HepG2 (cell line): ENCODE measurements at regions not wholly inside any gene's neighbourhood (a gene's known extent, or its start where the extent isn't known, plus 50 kb on each side); places are given as distances from the start of the nearest gene placed in this dataset.

ENCODE experiments used
- ATAC-seq: fragments of 200-7000 bp; cut with Tn5 transposase; 3 replicates; pipeline ENCODE4 v1.9.1; 2020; ENCODE audit warnings: mild to moderate bottlenecking, moderate library complexity
- BruUV-seq: library from RNA; stranded (reverse); fragments of 400-500 nt; replicated peaks from 2 replicates; lab custom pipeline; 2021; lab: Mats Ljungman, UMichigan
- CTCF ChIA-PET: fragments of 300-600 bp; formaldehyde crosslinking; extraction: SDS; loops from one replicate; lab custom pipeline; 2021; ENCODE audit warnings: low total read pairs, inconsistent platforms, low intra/inter-chr PET ratio; lab: Yijun Ruan, JAX
- POLR2A ChIA-PET: fragments of 350-600 bp; sonication (Branson Sonifier 250); formaldehyde crosslinking; loops from one replicate; lab custom pipeline; 2020; ENCODE audit warnings: antibody characterized with exemption, inconsistent platforms; lab: Yijun Ruan, JAX
- DNase-seq: peaks from one replicate; pipeline ENCODE4 v3.0.0-alpha.2; 2015; ENCODE audit warnings: low spot score
- FAIRE-seq: peaks from 3 replicates; lab custom pipeline; 2011; peaks lifted over from hg19 to GRCh38; lab: Jason Lieb, UNC
- H2AFZ ChIP-seq: one replicate; pipeline ENCODE4 v1.6.1; 2011; ENCODE audit warnings: low read length, inconsistent platforms
- H3K27ac ChIP-seq: fragments of 300-600 bp; 3 replicates; pipeline ENCODE4 v1.8.0; 2011; ENCODE audit warnings: mixed run types, mild to moderate bottlenecking, mixed read lengths, low read length, inconsistent platforms; ENCODE audit not compliant: insufficient read depth; ENCODE audit errors: extremely low read length
- H3K27me3 ChIP-seq, 2 experiments: fragments of 200-600 bp in 1 of 2; 2 replicates in 1 of 2; 3 replicates in 1 of 2; pipeline versions ENCODE4 v1.6.0 to v1.8.0; 2011; ENCODE audit warnings: low read length in 2 of 2, mild to moderate bottlenecking in 2 of 2, moderate library complexity in 2 of 2, inconsistent platforms in 1 of 2; ENCODE audit not compliant: insufficient read depth in 2 of 2, control insufficient read depth in 1 of 2
- H3K36me3 ChIP-seq, 2 experiments: fragments of 200-600 bp in 1 of 2; replicated peaks in 1 of 2; 2 replicates in 1 of 2; 3 replicates in 1 of 2; pipeline versions ENCODE4 v1.5.1 to v1.8.0; 2011; ENCODE audit warnings: low read length in 2 of 2, inconsistent platforms in 1 of 2; ENCODE audit not compliant: insufficient read depth in 2 of 2, control insufficient read depth in 1 of 2
- H3K4me1 ChIP-seq: 2 replicates; pipeline ENCODE4 v1.5.1; 2012; ENCODE audit warnings: low read length, inconsistent platforms; ENCODE audit not compliant: insufficient read depth
- H3K4me2 ChIP-seq: 2 replicates; pipeline ENCODE4 v1.6.0; 2011; ENCODE audit warnings: low read depth, low read length, inconsistent platforms
- H3K4me3 ChIP-seq, 3 experiments: fragments of 200-600 bp in 1 of 3; sonication (generic), shearing (Covaris generic) in 1 of 3; replicated peaks in 1 of 3; 2 replicates each; pipeline ENCODE4 v1.5.1; 2011 to 2016; ENCODE audit warnings: low read length in 3 of 3, inconsistent platforms in 2 of 3, low read depth in 2 of 3, mild to moderate bottlenecking in 2 of 3, control low read depth in 1 of 3, mixed read lengths in 1 of 3; ENCODE audit not compliant: insufficient read depth in 1 of 3
- H3K79me2 ChIP-seq: one replicate; pipeline ENCODE4 v1.6.1; 2011; ENCODE audit warnings: low read length, inconsistent platforms; ENCODE audit not compliant: insufficient read depth
- H3K9ac ChIP-seq: 2 replicates; pipeline ENCODE4 v1.6.0; 2011; ENCODE audit warnings: mild to moderate bottlenecking, low read depth, low read length, inconsistent platforms; ENCODE audit not compliant: insufficient read depth
- H3K9me3 ChIP-seq: 2 replicates; pipeline ENCODE4 v1.5.1; 2012; ENCODE audit warnings: mild to moderate bottlenecking, low read length
- H4K20me1 ChIP-seq: 2 replicates; pipeline ENCODE4 v1.6.0; 2011; ENCODE audit warnings: inconsistent platforms, mild to moderate bottlenecking, low read length, moderate library complexity; ENCODE audit not compliant: insufficient read depth
- ATRX ChIP-seq: sonication (generic); formaldehyde crosslinking; IDR thresholded peaks from 2 replicates; pipeline ENCODE4 v1.4.0; 2020; ENCODE audit warnings: missing genetic modification reagents, borderline replicate concordance
- CBFB ChIP-seq: sonication (generic); formaldehyde crosslinking; IDR thresholded peaks from 2 replicates; pipeline ENCODE4 v1.4.0; 2020; ENCODE audit warnings: missing genetic modification reagents
- MATR3 ChIP-seq: sonication (generic); formaldehyde crosslinking; IDR thresholded peaks from 2 replicates; pipeline ENCODE4 v1.4.0; 2020; ENCODE audit warnings: missing genetic modification reagents
- NFKBIZ ChIP-seq: IDR thresholded peaks from 2 replicates; pipeline ENCODE4 v1.6.1; 2018; ENCODE audit warnings: missing genetic modification reagents, missing compliant biosample characterization
- REL ChIP-seq: sonication (generic); formaldehyde crosslinking; conservative IDR thresholded peaks from 2 replicates; pipeline ENCODE4 v1.8.0; 2022; ENCODE audit warnings: mild to moderate bottlenecking, missing genetic modification reagents, moderate library complexity
- TCF7 ChIP-seq: sonication (generic); IDR thresholded peaks from 2 replicates; pipeline ENCODE4 v1.6.1; 2016; ENCODE audit warnings: antibody characterized with exemption, low read depth
- ZNF234 ChIP-seq: sonication (generic); formaldehyde crosslinking; conservative IDR thresholded peaks from 2 replicates; pipeline ENCODE4 v1.5.1; 2020; ENCODE audit warnings: mild to moderate bottlenecking, missing genetic modification reagents
- ZNF460 ChIP-seq: sonication (generic); formaldehyde crosslinking; IDR thresholded peaks from 2 replicates; pipeline ENCODE4 v1.5.1; 2020; ENCODE audit warnings: missing genetic modification reagents, mild to moderate bottlenecking, borderline replicate concordance
- ZNF646 ChIP-seq: sonication (generic); formaldehyde crosslinking; IDR thresholded peaks from 2 replicates; pipeline ENCODE4 v1.9.0; 2021; ENCODE audit warnings: mild to moderate bottlenecking, missing genetic modification reagents
- WGBS: methylation state at CpG from one replicate; pipeline ENCODE4 v1.1.6; 2017; ENCODE audit warnings: low lambda C conversion rate; 5-methylcytosine and 5-hydroxymethylcytosine counted together
- in situ Hi-C: cut with HindIII; loops from 2 replicates; pipeline ENCODE4 v1.10.0; 2017; ENCODE audit warnings: low pct_unique_long_range_greater_than_20kb; ENCODE audit not compliant: extremely low pct_ligation_motif_present
- intact Hi-C: fragments of 100-400 bp; cut with micrococcal nuclease; formaldehyde crosslinking; loops from one replicate; pipeline ENCODE4 v1.10.0; 2022; ENCODE audit not compliant: unreplicated experiment
- TF ChIP-seq, protein P1 (sequence below): sonication (generic); formaldehyde crosslinking; IDR thresholded peaks from 2 replicates; pipeline ENCODE4 v1.4.0; 2020; ENCODE audit warnings: missing genetic modification reagents, borderline replicate concordance
- TF ChIP-seq, protein P2 (sequence below): sonication (generic); formaldehyde crosslinking; IDR thresholded peaks from 2 replicates; pipeline ENCODE4 v1.5.1; 2020; ENCODE audit warnings: missing genetic modification reagents, mild to moderate bottlenecking, borderline replicate concordance
- TF ChIP-seq, protein P3 (sequence below): sonication (generic); formaldehyde crosslinking; IDR thresholded peaks from 2 replicates; pipeline ENCODE4 v1.5.0; 2020; ENCODE audit warnings: mild to moderate bottlenecking, missing genetic modification reagents

GRCh38 chr4:111652236-111652635, 493.0 kb upstream of the FAM241A start (continued):
- no peak for TF ChIP-seq ZNF646
- TF ChIP-seq ATRX (CRISPR knock-in tag) = no peak
- no peak for TF ChIP-seq TCF7
- TF ChIP-seq ZNF234 (CRISPR knock-in tag) = no peak
- no peak for TF ChIP-seq CBFB (CRISPR knock-in tag)
- TF ChIP-seq, all 625 proteins: peak for 0

DNA sequence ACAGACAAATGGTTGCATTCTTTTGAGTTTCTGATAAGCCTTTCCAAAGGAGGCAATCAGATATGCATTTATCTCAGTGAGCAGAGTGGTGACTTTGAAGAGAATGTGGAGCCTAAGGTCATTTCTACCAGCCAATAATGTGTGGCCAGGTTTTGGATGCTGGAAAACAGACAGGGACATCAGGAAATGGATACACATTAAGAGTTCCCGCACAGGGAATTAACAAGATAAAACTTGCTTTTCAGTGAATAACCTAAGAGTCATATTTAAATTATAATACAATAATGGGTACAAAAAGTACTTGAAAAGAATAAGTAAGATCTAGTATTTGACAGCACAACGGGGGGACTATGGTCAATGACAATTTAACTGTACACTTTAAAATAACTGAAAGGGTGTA, 492.3 kb upstream of the FAM241A start:
- Histone ChIP-seq H3K4me1 (no peaks in the 10 kb centered on the region), H3K36me3 (no peaks in the 10 kb centered on the region), H3K9me3 (no peaks in the 10 kb centered on the region), H4K20me1 (no peaks in the 10 kb centered on the region), H3K9ac (no peak overlapping the region), H3K4me3 (no peak overlapping the region), H2AFZ (no peak overlapping the region), H3K4me2 (no peak overlapping the region), H3K27me3 (no peaks in the 10 kb centered on the region), H3K79me2 (no peaks in the 10 kb centered on the region), H3K27ac (no peak overlapping the region)
- BruUV-seq = no TSS peak
- ChIA-PET CTCF (no interaction called here), POLR2A (no interaction called here)
- FAIRE-seq = no peak
- 25% methylated on average over 2 of the region's 2 CpGs for WGBS
- ATAC-seq = no peak
- intact Hi-C loops (loop anchor here (1.0 kb wide), 1 partner anchor 31 kb away; no protein-coding TSS in a partner anchor), in situ Hi-C loops (no loop called here)
- DNase-seq = no peak
- TF ChIP-seq, protein P1, sequence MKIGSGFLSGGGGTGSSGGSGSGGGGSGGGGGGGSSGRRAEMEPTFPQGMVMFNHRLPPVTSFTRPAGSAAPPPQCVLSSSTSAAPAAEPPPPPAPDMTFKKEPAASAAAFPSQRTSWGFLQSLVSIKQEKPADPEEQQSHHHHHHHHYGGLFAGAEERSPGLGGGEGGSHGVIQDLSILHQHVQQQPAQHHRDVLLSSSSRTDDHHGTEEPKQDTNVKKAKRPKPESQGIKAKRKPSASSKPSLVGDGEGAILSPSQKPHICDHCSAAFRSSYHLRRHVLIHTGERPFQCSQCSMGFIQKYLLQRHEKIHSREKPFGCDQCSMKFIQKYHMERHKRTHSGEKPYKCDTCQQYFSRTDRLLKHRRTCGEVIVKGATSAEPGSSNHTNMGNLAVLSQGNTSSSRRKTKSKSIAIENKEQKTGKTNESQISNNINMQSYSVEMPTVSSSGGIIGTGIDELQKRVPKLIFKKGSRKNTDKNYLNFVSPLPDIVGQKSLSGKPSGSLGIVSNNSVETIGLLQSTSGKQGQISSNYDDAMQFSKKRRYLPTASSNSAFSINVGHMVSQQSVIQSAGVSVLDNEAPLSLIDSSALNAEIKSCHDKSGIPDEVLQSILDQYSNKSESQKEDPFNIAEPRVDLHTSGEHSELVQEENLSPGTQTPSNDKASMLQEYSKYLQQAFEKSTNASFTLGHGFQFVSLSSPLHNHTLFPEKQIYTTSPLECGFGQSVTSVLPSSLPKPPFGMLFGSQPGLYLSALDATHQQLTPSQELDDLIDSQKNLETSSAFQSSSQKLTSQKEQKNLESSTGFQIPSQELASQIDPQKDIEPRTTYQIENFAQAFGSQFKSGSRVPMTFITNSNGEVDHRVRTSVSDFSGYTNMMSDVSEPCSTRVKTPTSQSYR (CRISPR knock-in tag) = no peak
- no peak for TF ChIP-seq NFKBIZ (CRISPR knock-in tag)
- TF ChIP-seq, protein P2, sequence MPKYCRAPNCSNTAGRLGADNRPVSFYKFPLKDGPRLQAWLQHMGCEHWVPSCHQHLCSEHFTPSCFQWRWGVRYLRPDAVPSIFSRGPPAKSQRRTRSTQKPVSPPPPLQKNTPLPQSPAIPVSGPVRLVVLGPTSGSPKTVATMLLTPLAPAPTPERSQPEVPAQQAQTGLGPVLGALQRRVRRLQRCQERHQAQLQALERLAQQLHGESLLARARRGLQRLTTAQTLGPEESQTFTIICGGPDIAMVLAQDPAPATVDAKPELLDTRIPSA (CRISPR knock-in tag) = no peak
- no peak for TF ChIP-seq MATR3 (CRISPR knock-in tag)
- TF ChIP-seq ZNF460 (CRISPR knock-in tag) = no peak
- TF ChIP-seq REL (CRISPR knock-in tag) = no peak
- TF ChIP-seq, protein P3, sequence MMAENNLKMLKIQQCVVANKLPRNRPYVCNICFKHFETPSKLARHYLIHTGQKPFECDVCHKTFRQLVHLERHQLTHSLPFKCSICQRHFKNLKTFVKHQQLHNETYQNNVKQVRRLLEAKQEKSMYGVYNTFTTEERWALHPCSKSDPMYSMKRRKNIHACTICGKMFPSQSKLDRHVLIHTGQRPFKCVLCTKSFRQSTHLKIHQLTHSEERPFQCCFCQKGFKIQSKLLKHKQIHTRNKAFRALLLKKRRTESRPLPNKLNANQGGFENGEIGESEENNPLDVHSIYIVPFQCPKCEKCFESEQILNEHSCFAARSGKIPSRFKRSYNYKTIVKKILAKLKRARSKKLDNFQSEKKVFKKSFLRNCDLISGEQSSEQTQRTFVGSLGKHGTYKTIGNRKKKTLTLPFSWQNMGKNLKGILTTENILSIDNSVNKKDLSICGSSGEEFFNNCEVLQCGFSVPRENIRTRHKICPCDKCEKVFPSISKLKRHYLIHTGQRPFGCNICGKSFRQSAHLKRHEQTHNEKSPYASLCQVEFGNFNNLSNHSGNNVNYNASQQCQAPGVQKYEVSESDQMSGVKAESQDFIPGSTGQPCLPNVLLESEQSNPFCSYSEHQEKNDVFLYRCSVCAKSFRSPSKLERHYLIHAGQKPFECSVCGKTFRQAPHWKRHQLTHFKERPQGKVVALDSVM (CRISPR knock-in tag) = no peak
